ENCODE measurements at regions not wholly inside any gene's neighbourhood (a gene's known extent, or its start where the extent isn't known, plus 50 kb on each side); places are given as distances from the start of the nearest gene placed in this dataset.

GRCh38 chr12:28629691-28630090, 439.4 kb downstream of the CCDC91 start:
- ATAC-seq (no peak), DNase-seq (no peak)
- Histone ChIP-seq H3K27ac (no peak overlapping the region), H3K27me3 (no peaks in the 10 kb centered on the region), H3K4me3 (no peak overlapping the region), H3K36me3 (no peaks in the 10 kb centered on the region), H3K9me3 (no peaks in the 10 kb centered on the region), H3K4me1 (no peaks in the 10 kb centered on the region)
- no peak for TF ChIP-seq POLR2A (IDR thresholded peaks at IDR 0.05)
- no peak for TF ChIP-seq CTCF (IDR thresholded peaks at IDR 0.05)
- 67% methylated on average over 7 of the region's 7 CpGs for WGBS (ENCODE audit: insufficient coverage, low coverage, low lambda C conversion rate, missing lambda C conversion rate)
- intact Hi-C loops (cut with DNase I): no loop called here

GRCh38 chr12:28631831-28632230, 441.6 kb downstream of the CCDC91 start:
- WGBS (ENCODE audit: insufficient coverage, low coverage, low lambda C conversion rate, missing lambda C conversion rate): 57% methylated on average over 7 of the region's 7 CpGs
- H3K27me3 ChIP-seq: no peaks in the 10 kb centered on the region
- H3K4me3 ChIP-seq: no peak overlapping the region
- H3K4me1 ChIP-seq: no peaks in the 10 kb centered on the region
- H3K27ac ChIP-seq: no peak overlapping the region
- no peaks in the 10 kb centered on the region for H3K9me3 ChIP-seq
- H3K36me3 ChIP-seq: no peaks in the 10 kb centered on the region
- DNase-seq (no peak), ATAC-seq (no peak)
- intact Hi-C loops (cut with DNase I): no loop called here
- TF ChIP-seq POLR2A (IDR thresholded peaks at IDR 0.05) (no peak), CTCF (IDR thresholded peaks at IDR 0.05) (no peak)

GRCh38 chr12:28640519-28640918, 450.3 kb downstream of the CCDC91 start:
- no peaks in the 10 kb centered on the region for H3K9me3 ChIP-seq
- TF ChIP-seq CTCF (IDR thresholded peaks at IDR 0.05) (no peak), POLR2A (IDR thresholded peaks at IDR 0.05) (no peak)
- H3K4me1 ChIP-seq: no peaks in the 10 kb centered on the region
- 25% methylated on average over 1 of the region's 1 CpG for WGBS (ENCODE audit: insufficient coverage, low coverage, low lambda C conversion rate, missing lambda C conversion rate)
- H3K27me3 ChIP-seq: no peaks in the 10 kb centered on the region
- H3K27ac ChIP-seq: no peak overlapping the region
- ATAC-seq: no peak
- no peak for DNase-seq
- no peaks in the 10 kb centered on the region for H3K36me3 ChIP-seq
- intact Hi-C loops (cut with DNase I): no loop called here
- no peak overlapping the region for H3K4me3 ChIP-seq

GRCh38 chr12:28645436-28645835, 455.2 kb downstream of the CCDC91 start:
- ATAC-seq: no peak
- intact Hi-C loops (cut with DNase I): no loop called here
- WGBS (ENCODE audit: insufficient coverage, low coverage, low lambda C conversion rate, missing lambda C conversion rate): no CpG with 5 or more reads among the region's 8 CpGs

More at GRCh38 chr12:28645436-28645835, 455.2 kb downstream of the CCDC91 start:
- no peak overlapping the region for H3K27ac ChIP-seq
- no peak for TF ChIP-seq CTCF (IDR thresholded peaks at IDR 0.05)
- TF ChIP-seq POLR2A (IDR thresholded peaks at IDR 0.05): no peak
- no peaks in the 10 kb centered on the region for H3K4me1 ChIP-seq
- H3K9me3 ChIP-seq: no peaks in the 10 kb centered on the region
- DNase-seq: no peak
- H3K4me3 ChIP-seq: no peak overlapping the region
- no peaks in the 10 kb centered on the region for H3K36me3 ChIP-seq
- no peaks in the 10 kb centered on the region for H3K27me3 ChIP-seq

Data from right lobe of liver (tissue), 6 donors.